ENCODE measurements at regions not wholly inside any gene's neighbourhood (a gene's known extent, or its start where the extent isn't known, plus 50 kb on each side); places are given as distances from the start of the nearest gene placed in this dataset.

GRCh38 chr2:21860907-21861306 is 737.1 kb downstream of the TDRD15 start:
- no peak overlapping the region for H3K4me3 ChIP-seq (ENCODE audit: low read depth, low read length)
- no peak for TF ChIP-seq CTCF (IDR thresholded peaks at IDR 0.05; ENCODE audit: insufficient read depth, low read length, missing control alignments)
- CTCF ChIA-PET, result no interaction called here
- no peak for DNase-seq (ENCODE audit: low read depth, low spot score)
- POLR2A ChIA-PET, result no interaction called here

- no peak overlapping the region for H3K4me3 ChIP-seq (ENCODE audit: low read depth, low read length)
- no peak for TF ChIP-seq CTCF (IDR thresholded peaks at IDR 0.05; ENCODE audit: insufficient read depth, low read length, missing control alignments)
- POLR2A ChIA-PET, result no interaction called here
- CTCF ChIA-PET, result no interaction called here
- no peak for DNase-seq (ENCODE audit: low read depth, low spot score)
These were observed 742.5 kb downstream of the TDRD15 start for GRCh38 chr2:21866316-21866715.

DNA sequence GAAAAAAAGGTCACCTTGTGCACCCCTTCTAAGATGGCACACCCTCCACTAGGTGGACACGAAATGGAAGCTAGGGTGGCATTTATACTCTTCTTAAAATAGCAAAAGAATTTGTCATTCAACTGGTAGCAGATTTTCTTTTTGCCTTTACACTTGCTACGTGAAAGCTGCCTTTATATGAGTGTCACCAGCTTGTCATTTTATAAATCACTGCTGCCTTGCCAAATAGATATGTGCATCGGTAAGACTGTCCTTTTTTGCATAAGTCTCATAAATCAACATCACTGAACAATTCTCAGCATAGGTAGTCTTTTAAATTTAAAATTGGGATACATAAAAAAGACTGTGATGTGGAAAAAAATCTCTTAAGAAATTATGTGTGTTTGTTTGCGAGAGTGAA is 764.1 kb downstream of the TDRD15 start:
- TF ChIP-seq CTCF (IDR thresholded peaks at IDR 0.05; ENCODE audit: insufficient read depth, low read length, missing control alignments), result no peak
- no peak for DNase-seq (ENCODE audit: low read depth, low spot score)
- H3K4me3 ChIP-seq (ENCODE audit: low read depth, low read length), result no peak overlapping the region
- ChIA-PET POLR2A (no interaction called here), CTCF (no interaction called here)

DNA sequence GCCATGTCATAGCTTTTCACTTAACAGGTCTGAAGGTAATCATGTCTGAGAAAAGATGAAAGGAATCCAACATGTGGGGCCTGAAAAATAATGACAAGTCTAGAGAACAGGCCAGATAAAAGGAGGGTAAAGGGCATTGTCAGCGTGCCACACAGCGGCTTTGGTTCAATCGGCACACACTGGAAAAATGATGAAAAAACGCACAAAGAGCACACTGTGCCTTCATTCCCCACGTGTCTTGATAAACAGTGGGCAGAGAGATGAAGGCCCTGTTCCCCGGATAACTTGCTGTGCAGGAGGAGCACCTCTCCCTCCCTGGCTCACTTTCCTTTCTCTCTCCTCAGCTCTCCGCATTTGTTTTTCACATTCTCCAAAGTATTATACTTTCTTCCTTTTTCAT is 766.3 kb downstream of the TDRD15 start:
- TF ChIP-seq CTCF (IDR thresholded peaks at IDR 0.05; ENCODE audit: insufficient read depth, low read length, missing control alignments), result no peak
- POLR2A ChIA-PET, result no interaction called here
- CTCF ChIA-PET, result no interaction called here
- H3K4me3 ChIP-seq (ENCODE audit: low read depth, low read length), result no peak overlapping the region
- DNase-seq (ENCODE audit: low read depth, low spot score), result no peak

- POLR2A ChIA-PET, result no interaction called here
- TF ChIP-seq CTCF (IDR thresholded peaks at IDR 0.05; ENCODE audit: insufficient read depth, low read length, missing control alignments), result no peak
- DNase-seq (ENCODE audit: low read depth, low spot score), result no peak
- CTCF ChIA-PET, result no interaction called here
- H3K4me3 ChIP-seq (ENCODE audit: low read depth, low read length), result no peak overlapping the region
These were observed 766.9 kb downstream of the TDRD15 start for GRCh38 chr2:21890716-21891115.

DNA sequence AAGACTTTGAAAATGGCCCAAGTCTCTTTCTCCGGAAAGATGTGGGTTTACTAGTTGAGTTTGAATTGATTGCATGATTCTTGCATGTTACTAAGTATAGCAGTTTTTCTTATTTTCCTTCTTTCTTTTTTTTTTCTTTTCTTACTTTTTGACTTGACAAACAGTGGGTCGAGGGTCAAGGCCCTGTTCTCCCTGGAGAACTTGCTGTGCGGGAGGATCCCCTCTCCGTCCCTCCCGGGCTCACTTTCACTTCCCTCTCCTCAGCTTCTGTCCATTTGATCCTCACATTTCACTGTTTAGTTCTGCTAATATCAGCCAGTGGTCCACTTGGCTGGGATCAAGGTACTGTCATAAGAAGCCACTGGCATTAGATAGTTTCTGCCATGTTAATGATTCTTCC is 767.4 kb downstream of the TDRD15 start:
- ChIA-PET POLR2A (no interaction called here), CTCF (no interaction called here)
- no peak overlapping the region for H3K4me3 ChIP-seq (ENCODE audit: low read depth, low read length)
- DNase-seq (ENCODE audit: low read depth, low spot score), result no peak
- TF ChIP-seq CTCF (IDR thresholded peaks at IDR 0.05; ENCODE audit: insufficient read depth, low read length, missing control alignments), result no peak

All from AG04449 (cell line).